SK-N-SH treated with all-trans-retinoic acid at 6 μM for 48 hours (cell line): ENCODE measurements at regions not wholly inside any gene's neighbourhood (a gene's known extent, or its start where the extent isn't known, plus 50 kb on each side); places are given as distances from the start of the nearest gene placed in this dataset.

Experiments
- ATAC-seq: fragments of 200-7000 bp; cut with Tn5 transposase; 3 replicates; pipeline ENCODE4 v1.9.1; 2020; ENCODE audit warnings: mild to moderate bottlenecking, moderate library complexity
- ARNTL ChIP-seq: fragments of 450-650 bp; formaldehyde crosslinking; IDR thresholded peaks from 2 replicates; pipeline ENCODE4 v1.5.0; 2020; ENCODE audit warnings: low read depth, mild to moderate bottlenecking, moderate library complexity, borderline replicate concordance
- BACH2 ChIP-seq: fragments of 250-450 bp; sonication (Bioruptor Pico); IDR thresholded peaks from 2 replicates; pipeline ENCODE4 v1.9.0; 2021; ENCODE audit warnings: mild to moderate bottlenecking, borderline replicate concordance
- CSDC2 ChIP-seq: fragments of 250-450 bp; sonication (Bioruptor Pico); IDR thresholded peaks from 2 replicates; pipeline ENCODE4 v1.5.0; 2020; ENCODE audit warnings: mild to moderate bottlenecking, moderate library complexity
- GLIS3 ChIP-seq: fragments of 250-450 bp; sonication (Bioruptor Pico); IDR thresholded peaks from 2 replicates; pipeline ENCODE4 v1.5.0; 2020; ENCODE audit warnings: mild to moderate bottlenecking, moderate library complexity
- ISL1 ChIP-seq: fragments of 250-450 bp; sonication (Bioruptor Pico); IDR thresholded peaks from 2 replicates; pipeline ENCODE4 v2.1.2; 2022; ENCODE audit warnings: mild to moderate bottlenecking, moderate library complexity
- OSR1 ChIP-seq: fragments of 250-450 bp; sonication (Bioruptor Pico); IDR thresholded peaks from 2 replicates; pipeline ENCODE4 v1.8.0; 2022; ENCODE audit warnings: moderate library complexity, mild to moderate bottlenecking, inconsistent platforms
- PATZ1 ChIP-seq: fragments of 250-450 bp; sonication (Bioruptor Pico); IDR thresholded peaks from 2 replicates; pipeline ENCODE4 v1.8.0; 2020; ENCODE audit warnings: mild to moderate bottlenecking, moderate library complexity, borderline replicate concordance
- RARB ChIP-seq: fragments of 250-450 bp; sonication (Bioruptor Pico); IDR thresholded peaks from 2 replicates; pipeline ENCODE4 v1.8.0; 2021; ENCODE audit warnings: mild to moderate bottlenecking, moderate library complexity
- SNAI2 ChIP-seq: fragments of 250-450 bp; sonication (Bioruptor Pico); IDR thresholded peaks from 2 replicates; pipeline ENCODE4 v1.5.0; 2020; ENCODE audit warnings: mild to moderate bottlenecking, moderate library complexity
- TOX ChIP-seq: fragments of 250-450 bp; sonication (Bioruptor Pico); IDR thresholded peaks from 2 replicates; pipeline ENCODE4 v1.8.0; 2021; ENCODE audit warnings: mild to moderate bottlenecking, moderate library complexity, borderline replicate concordance
- ZC3H10 ChIP-seq: fragments of 250-450 bp; sonication (Bioruptor Pico); IDR thresholded peaks from 2 replicates; pipeline ENCODE4 v1.5.1; 2021; ENCODE audit warnings: mild to moderate bottlenecking, moderate library complexity
- ZFP3 ChIP-seq: fragments of 250-450 bp; sonication (Bioruptor Pico); IDR thresholded peaks from 2 replicates; pipeline ENCODE4 v1.5.0; 2020; ENCODE audit warnings: mild to moderate bottlenecking, moderate library complexity
- ZFP30 ChIP-seq: fragments of 450-650 bp; formaldehyde crosslinking; IDR thresholded peaks from 2 replicates; pipeline ENCODE4 v1.5.0; 2022; ENCODE audit warnings: mild to moderate bottlenecking, moderate library complexity
- ZNF565 ChIP-seq: fragments of 450-650 bp; formaldehyde crosslinking; conservative IDR thresholded peaks from 2 replicates; pipeline ENCODE4 v1.5.0; 2020; ENCODE audit warnings: low read depth, mild to moderate bottlenecking, moderate library complexity
- TF ChIP-seq, protein P1 (sequence below): fragments of 250-450 bp; sonication (Bioruptor Pico); IDR thresholded peaks from 2 replicates; pipeline ENCODE4 v1.5.1; 2020; ENCODE audit warnings: low read depth, mild to moderate bottlenecking, moderate library complexity
- TF ChIP-seq, protein P2 (sequence below): fragments of 250-450 bp; sonication (Bioruptor Pico); IDR thresholded peaks from 2 replicates; pipeline ENCODE4 v1.5.0; 2020; ENCODE audit warnings: mild to moderate bottlenecking, moderate library complexity
- TF ChIP-seq, protein P3 (sequence below): fragments of 250-450 bp; sonication (Bioruptor Pico); IDR thresholded peaks from 2 replicates; pipeline ENCODE4 v1.5.1; 2021; ENCODE audit warnings: mild to moderate bottlenecking, moderate library complexity

- ATAC-seq = no peak
- TF ChIP-seq GLIS3 (CRISPR knock-in tag) (no peak), ISL1 (CRISPR knock-in tag) (no peak), ARNTL (CRISPR knock-in tag) (no peak), ZNF565 (no peak), TOX (CRISPR knock-in tag) (no peak), ZFP30 (CRISPR knock-in tag) (no peak), RARB (CRISPR knock-in tag) (no peak), SNAI2 (no peak), BACH2 (CRISPR knock-in tag) (no peak), ZC3H10 (no peak), CSDC2 (CRISPR knock-in tag) (no peak)
- TF ChIP-seq, protein P1, sequence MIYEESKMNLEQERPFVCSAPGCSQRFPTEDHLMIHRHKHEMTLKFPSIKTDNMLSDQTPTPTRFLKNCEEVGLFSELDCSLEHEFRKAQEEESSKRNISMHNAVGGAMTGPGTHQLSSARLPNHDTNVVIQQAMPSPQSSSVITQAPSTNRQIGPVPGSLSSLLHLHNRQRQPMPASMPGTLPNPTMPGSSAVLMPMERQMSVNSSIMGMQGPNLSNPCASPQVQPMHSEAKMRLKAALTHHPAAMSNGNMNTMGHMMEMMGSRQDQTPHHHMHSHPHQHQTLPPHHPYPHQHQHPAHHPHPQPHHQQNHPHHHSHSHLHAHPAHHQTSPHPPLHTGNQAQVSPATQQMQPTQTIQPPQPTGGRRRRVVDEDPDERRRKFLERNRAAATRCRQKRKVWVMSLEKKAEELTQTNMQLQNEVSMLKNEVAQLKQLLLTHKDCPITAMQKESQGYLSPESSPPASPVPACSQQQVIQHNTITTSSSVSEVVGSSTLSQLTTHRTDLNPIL (CRISPR knock-in tag) = no peak
- TF ChIP-seq, protein P2, sequence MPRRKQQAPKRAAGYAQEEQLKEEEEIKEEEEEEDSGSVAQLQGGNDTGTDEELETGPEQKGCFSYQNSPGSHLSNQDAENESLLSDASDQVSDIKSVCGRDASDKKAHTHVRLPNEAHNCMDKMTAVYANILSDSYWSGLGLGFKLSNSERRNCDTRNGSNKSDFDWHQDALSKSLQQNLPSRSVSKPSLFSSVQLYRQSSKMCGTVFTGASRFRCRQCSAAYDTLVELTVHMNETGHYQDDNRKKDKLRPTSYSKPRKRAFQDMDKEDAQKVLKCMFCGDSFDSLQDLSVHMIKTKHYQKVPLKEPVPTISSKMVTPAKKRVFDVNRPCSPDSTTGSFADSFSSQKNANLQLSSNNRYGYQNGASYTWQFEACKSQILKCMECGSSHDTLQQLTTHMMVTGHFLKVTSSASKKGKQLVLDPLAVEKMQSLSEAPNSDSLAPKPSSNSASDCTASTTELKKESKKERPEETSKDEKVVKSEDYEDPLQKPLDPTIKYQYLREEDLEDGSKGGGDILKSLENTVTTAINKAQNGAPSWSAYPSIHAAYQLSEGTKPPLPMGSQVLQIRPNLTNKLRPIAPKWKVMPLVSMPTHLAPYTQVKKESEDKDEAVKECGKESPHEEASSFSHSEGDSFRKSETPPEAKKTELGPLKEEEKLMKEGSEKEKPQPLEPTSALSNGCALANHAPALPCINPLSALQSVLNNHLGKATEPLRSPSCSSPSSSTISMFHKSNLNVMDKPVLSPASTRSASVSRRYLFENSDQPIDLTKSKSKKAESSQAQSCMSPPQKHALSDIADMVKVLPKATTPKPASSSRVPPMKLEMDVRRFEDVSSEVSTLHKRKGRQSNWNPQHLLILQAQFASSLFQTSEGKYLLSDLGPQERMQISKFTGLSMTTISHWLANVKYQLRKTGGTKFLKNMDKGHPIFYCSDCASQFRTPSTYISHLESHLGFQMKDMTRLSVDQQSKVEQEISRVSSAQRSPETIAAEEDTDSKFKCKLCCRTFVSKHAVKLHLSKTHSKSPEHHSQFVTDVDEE = no peak
- TF ChIP-seq, protein P3, sequence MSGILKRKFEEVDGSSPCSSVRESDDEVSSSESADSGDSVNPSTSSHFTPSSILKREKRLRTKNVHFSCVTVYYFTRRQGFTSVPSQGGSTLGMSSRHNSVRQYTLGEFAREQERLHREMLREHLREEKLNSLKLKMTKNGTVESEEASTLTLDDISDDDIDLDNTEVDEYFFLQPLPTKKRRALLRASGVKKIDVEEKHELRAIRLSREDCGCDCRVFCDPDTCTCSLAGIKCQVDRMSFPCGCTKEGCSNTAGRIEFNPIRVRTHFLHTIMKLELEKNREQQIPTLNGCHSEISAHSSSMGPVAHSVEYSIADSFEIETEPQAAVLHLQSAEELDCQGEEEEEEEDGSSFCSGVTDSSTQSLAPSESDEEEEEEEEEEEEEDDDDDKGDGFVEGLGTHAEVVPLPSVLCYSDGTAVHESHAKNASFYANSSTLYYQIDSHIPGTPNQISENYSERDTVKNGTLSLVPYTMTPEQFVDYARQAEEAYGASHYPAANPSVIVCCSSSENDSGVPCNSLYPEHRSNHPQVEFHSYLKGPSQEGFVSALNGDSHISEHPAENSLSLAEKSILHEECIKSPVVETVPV (CRISPR knock-in tag) = no peak
Measured at GRCh38 chr3:28076246-28076645, 165.2 kb upstream of the CMC1 start.

- TF ChIP-seq, protein P3 (CRISPR knock-in tag) = no peak
- TF ChIP-seq ZFP3 (CRISPR knock-in tag) (no peak), ZC3H10 (no peak), OSR1 (CRISPR knock-in tag) (no peak), ISL1 (CRISPR knock-in tag) (no peak)
- TF ChIP-seq, protein P1 (CRISPR knock-in tag) = no peak
- no peak for ATAC-seq
Measured at GRCh38 chr3:28077572-28077971, 163.8 kb upstream of the CMC1 start.

DNA sequence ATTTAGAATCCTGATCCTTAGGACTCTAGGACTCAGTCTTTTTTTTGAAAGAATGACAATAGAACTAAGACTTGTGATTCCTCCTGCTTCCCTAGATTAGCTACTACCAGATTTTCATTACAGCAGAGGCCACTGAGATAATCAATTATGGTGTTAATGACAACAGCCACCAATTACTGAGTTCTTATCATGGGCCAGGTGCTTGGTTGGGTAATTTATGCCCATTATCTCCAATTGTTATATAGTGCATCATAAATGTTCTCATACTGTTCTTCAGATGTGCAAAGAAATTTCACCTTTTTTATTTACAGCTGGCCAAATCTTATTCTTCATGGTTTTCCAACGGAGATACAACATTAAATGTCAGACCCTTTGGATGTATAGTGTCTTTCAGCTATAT is 162.9 kb upstream of the CMC1 start:
- TF ChIP-seq PATZ1 (CRISPR knock-in tag) (no peak), ARNTL (CRISPR knock-in tag) (no peak), GLIS3 (CRISPR knock-in tag) (no peak)
- TF ChIP-seq, protein P1 (CRISPR knock-in tag) = no peak
- TF ChIP-seq, all 23 proteins: peak for 0
- ATAC-seq = no peak
